Natural killer cell (primary cell): ENCODE measurements at regions not wholly inside any gene's neighbourhood (a gene's known extent, or its start where the extent isn't known, plus 50 kb on each side); places are given as distances from the start of the nearest gene placed in this dataset.
"Not testable (repeated sequence)": the region's sequence is repeated elsewhere in the genome, so short reads cannot be mapped to it uniquely, and the experiment has no call there.

Experiments used
- ATAC-seq, 3 donors: fragments of 150-1000 bp in 2 of 3; fragments of 200-7000 bp in 1 of 3; cut with Tn5 transposase; 1 replicate in 1 of 3; 2 replicates in 2 of 3; pipeline ENCODE4 v1.10.0; 2021; ENCODE audit warnings: mild to moderate bottlenecking in 2 of 3, moderate library complexity in 2 of 3
- DNase-seq, 2 donors: peaks; one replicate each; pipeline versions ENCODE4 v3.0.0 to v3.0.0-alpha.2; 2013 to 2021; ENCODE audit warnings: mixed read lengths in 1 of 2
- H3K27ac ChIP-seq: one replicate; pipeline ENCODE4 v1.5.1; 2013; ENCODE audit warnings: mild to moderate bottlenecking, low read length
- H3K27me3 ChIP-seq: one replicate; pipeline ENCODE4 v1.6.1; 2013; ENCODE audit warnings: low read length; ENCODE audit not compliant: control insufficient read depth, insufficient read depth
- H3K36me3 ChIP-seq: one replicate; pipeline ENCODE4 v1.6.1; 2013; ENCODE audit warnings: low read length; ENCODE audit not compliant: control insufficient read depth, insufficient read depth
- H3K4me1 ChIP-seq: one replicate; pipeline ENCODE4 v1.6.1; 2013; ENCODE audit warnings: low read length; ENCODE audit not compliant: control insufficient read depth, insufficient read depth
- H3K4me3 ChIP-seq: one replicate; pipeline ENCODE4 v1.5.1; 2013; ENCODE audit warnings: low read length
- H3K9me3 ChIP-seq: one replicate; pipeline ENCODE4 v1.6.1; 2013; ENCODE audit warnings: low read length; ENCODE audit not compliant: control insufficient read depth, insufficient read depth
- H3K27ac Mint-ChIP-seq, 2 donors: one replicate each; pipeline ENCODE4 v1.8.0; 2022; ENCODE audit warnings: mild to moderate bottlenecking in 2 of 2, mixed read lengths in 2 of 2, moderate library complexity in 1 of 2
- H3K27me3 Mint-ChIP-seq, 2 donors: one replicate each; pipeline ENCODE4 v1.8.0; 2022; ENCODE audit warnings: low read depth in 2 of 2, mixed read lengths in 2 of 2
- H3K36me3 Mint-ChIP-seq: one replicate; pipeline ENCODE4 v1.8.0; 2022; ENCODE audit warnings: mixed read lengths
- H3K4me1 Mint-ChIP-seq, 2 donors: one replicate each; pipeline ENCODE4 v1.8.0; 2022; ENCODE audit warnings: mixed read lengths in 2 of 2
- H3K4me3 Mint-ChIP-seq: one replicate; pipeline ENCODE4 v1.8.0; 2022; ENCODE audit warnings: mild to moderate bottlenecking, moderate library complexity, mixed read lengths
- H3K9me3 Mint-ChIP-seq, 2 donors: one replicate each; pipeline ENCODE4 v1.8.0; 2022; ENCODE audit warnings: mixed read lengths in 2 of 2
- WGBS: methylation state at CpG from one replicate; pipeline ENCODE4 v1.1.7; 2013; ENCODE audit warnings: missing lambda C conversion rate; ENCODE audit not compliant: insufficient coverage; 5-methylcytosine and 5-hydroxymethylcytosine counted together
- intact Hi-C: fragments of 100-400 bp; cut with micrococcal nuclease; formaldehyde crosslinking; loops from one replicate; pipeline ENCODE4 v1.14.2; 2022
- TF ChIP-seq, protein P1 (sequence below): fragments of 200-600 bp; IDR thresholded peaks from one replicate; pipeline ENCODE4 v1.8.0; 2022; ENCODE audit warnings: antibody characterized with exemption

DNA sequence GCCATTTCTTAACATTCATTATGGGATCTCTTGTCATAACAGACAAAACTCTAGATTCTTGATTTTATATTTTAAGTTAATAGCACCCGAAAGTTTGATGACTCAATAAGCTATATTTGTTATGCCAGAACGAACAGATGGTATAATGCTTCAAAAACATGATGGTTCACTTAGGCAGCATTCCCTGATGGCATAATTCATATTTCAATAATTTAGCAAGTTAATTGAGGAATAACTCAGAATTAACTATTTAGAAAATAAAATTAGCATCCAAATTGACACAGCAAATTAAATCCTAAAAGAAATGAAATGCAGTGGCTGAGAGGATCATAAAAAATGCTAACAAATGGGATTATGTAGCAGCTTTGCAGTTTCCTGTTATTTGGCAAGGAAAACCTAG lies 260.8 kb upstream of the MBL2 start:
- Histone ChIP-seq H3K4me1 (no peaks in the 10 kb centered on the region), H3K36me3 (no peaks in the 10 kb centered on the region), H3K4me3 (no peak overlapping the region), H3K27ac (no peak overlapping the region), H3K9me3 (no peaks in the 10 kb centered on the region), H3K27me3 (no peaks in the 10 kb centered on the region)
- no peak overlapping the region for H3K27ac Mint-ChIP-seq
- intact Hi-C loops: no loop called here
- WGBS: 76% methylated on average over 2 of the region's 2 CpGs
- TF ChIP-seq, protein P1, sequence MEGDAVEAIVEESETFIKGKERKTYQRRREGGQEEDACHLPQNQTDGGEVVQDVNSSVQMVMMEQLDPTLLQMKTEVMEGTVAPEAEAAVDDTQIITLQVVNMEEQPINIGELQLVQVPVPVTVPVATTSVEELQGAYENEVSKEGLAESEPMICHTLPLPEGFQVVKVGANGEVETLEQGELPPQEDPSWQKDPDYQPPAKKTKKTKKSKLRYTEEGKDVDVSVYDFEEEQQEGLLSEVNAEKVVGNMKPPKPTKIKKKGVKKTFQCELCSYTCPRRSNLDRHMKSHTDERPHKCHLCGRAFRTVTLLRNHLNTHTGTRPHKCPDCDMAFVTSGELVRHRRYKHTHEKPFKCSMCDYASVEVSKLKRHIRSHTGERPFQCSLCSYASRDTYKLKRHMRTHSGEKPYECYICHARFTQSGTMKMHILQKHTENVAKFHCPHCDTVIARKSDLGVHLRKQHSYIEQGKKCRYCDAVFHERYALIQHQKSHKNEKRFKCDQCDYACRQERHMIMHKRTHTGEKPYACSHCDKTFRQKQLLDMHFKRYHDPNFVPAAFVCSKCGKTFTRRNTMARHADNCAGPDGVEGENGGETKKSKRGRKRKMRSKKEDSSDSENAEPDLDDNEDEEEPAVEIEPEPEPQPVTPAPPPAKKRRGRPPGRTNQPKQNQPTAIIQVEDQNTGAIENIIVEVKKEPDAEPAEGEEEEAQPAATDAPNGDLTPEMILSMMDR: no peak
- H3K27me3 Mint-ChIP-seq: no peaks in the 10 kb centered on the region
- DNase-seq (no peak), ATAC-seq (no peak)
- no peaks in the 10 kb centered on the region for H3K36me3 Mint-ChIP-seq
- H3K4me3 Mint-ChIP-seq: no peak overlapping the region
- peaks cover 0 to 12% of the 10 kb centered on the region in 2 donors for H3K9me3 Mint-ChIP-seq
- peaks cover 0 to 6% of the 10 kb centered on the region in 2 donors for H3K4me1 Mint-ChIP-seq

DNA sequence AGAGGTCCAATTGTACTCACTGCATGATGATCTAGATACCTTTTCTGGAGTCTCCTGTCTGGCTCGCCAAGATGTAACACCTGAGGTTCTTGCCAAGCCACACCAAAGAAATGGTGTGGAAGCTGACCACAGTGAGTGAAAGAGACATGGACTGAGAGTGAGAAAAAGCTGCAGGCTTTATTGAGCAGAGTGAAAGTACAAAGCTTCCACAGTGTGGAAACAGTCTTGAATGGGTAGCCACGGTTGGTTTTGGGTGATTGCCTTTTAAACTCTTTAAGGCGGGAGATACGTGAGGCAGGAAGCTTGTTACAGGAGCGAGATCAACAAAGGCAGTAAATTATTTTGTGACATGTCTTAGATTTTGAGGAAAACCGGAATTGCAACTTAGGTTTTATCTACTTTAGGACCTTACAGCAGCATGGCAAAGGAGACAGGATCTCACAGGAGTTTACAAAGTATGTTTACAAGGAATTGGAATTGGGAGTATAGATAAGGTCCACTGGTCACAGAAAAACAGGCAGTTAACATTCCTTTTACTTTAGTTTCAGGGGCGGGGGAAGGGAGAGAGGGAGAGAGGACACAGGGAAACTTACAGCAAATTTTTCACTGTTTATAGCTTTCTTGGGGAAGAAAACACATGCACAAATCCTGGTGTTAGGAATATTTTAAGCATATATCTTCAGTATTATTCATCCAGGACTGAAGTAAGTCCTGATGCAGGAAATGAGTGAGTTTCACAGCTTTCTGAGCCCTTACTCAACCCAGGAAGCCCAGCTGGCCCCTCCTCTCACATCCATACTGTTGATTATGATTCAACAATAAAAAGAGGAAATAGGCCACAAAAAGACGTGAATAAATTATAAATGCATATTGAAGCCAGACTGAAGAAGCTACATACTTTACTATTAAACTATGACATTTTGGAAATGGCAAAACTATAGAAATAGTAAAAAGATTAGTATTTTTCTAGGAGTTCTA lies 257.6 kb upstream of the MBL2 start:
- H3K27me3 ChIP-seq, H3K27ac ChIP-seq, intact Hi-C loops, H3K4me1 ChIP-seq, H3K9me3 ChIP-seq, H3K27ac Mint-ChIP-seq, H3K36me3 ChIP-seq, DNase-seq, H3K4me3 ChIP-seq, H3K27me3 Mint-ChIP-seq, H3K4me3 Mint-ChIP-seq, H3K36me3 Mint-ChIP-seq, ATAC-seq, H3K4me1 Mint-ChIP-seq: not testable (repeated sequence)
- 33% methylated on average over 7 of the region's 8 CpGs for WGBS
- peaks cover 0 to 12% of the 10 kb centered on the region in 2 donors for H3K9me3 Mint-ChIP-seq

DNA sequence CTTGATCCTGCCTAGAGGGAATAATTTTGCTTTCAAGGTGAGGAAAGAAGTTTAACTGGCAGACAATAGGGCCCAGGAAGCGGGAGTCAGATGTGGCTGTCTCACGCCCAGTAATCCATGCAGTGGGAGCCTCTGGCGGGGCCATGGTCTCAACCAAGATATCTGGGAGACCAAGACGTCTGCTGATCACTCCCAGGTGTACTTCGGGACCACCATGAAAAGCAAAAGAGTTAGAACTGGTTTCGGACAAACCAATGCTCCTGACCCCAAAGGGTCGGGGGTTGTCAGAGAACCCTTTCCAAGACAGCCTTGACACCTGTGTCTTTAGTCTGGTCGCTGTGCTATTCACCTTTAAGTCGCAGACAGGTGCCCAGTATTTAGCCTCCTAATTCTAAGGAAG lies 256.9 kb upstream of the MBL2 start:
- no peak overlapping the region for H3K27ac Mint-ChIP-seq
- intact Hi-C loops: no loop called here
- H3K36me3 ChIP-seq: no peaks in the 10 kb centered on the region
- H3K9me3 Mint-ChIP-seq: peaks cover 0 to 12% of the 10 kb centered on the region in 2 donors
- no peaks in the 10 kb centered on the region for H3K27me3 Mint-ChIP-seq
- TF ChIP-seq, protein P1: no peak
- WGBS: 88% methylated on average over 9 of the region's 9 CpGs
- H3K4me3 ChIP-seq: no peak overlapping the region
- no peak overlapping the region for H3K4me3 Mint-ChIP-seq
- H3K27me3 ChIP-seq: no peaks in the 10 kb centered on the region
- H3K9me3 ChIP-seq: no peaks in the 10 kb centered on the region
- no peak overlapping the region for H3K27ac ChIP-seq
- DNase-seq: no peak
- H3K4me1 ChIP-seq: no peaks in the 10 kb centered on the region
- no peak for ATAC-seq
- peaks cover 4 to 11% of the 10 kb centered on the region in 2 donors for H3K4me1 Mint-ChIP-seq
- H3K36me3 Mint-ChIP-seq: no peaks in the 10 kb centered on the region

DNA sequence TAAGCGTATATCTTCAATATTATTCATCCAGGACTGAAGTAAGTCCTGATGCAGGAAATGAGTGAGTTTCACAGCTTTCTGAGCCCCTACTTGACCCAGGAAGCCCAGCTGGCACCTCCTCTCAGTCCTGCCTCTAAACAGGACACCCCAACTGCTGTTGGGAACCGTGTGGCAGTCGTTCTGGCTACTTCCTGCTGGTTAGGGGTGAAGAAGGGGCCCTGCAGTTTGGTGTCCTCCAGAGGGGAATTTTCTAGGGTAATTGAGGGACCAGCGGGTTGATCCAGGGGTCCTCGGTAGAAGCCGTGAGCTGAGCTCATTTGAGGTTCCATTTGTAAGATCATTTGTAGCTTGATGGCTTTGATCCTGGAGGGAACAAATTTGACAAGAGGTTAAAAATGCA lies 253.2 kb upstream of the MBL2 start:
- WGBS: 64% methylated on average over 5 of the region's 6 CpGs
- ATAC-seq: not testable (repeated sequence)
- peaks cover 4 to 11% of the 10 kb centered on the region in 2 donors for H3K4me1 Mint-ChIP-seq

More for the DNA sequence above, 253.2 kb upstream of the MBL2 start:
- H3K27me3 Mint-ChIP-seq, H3K27ac Mint-ChIP-seq, intact Hi-C loops, H3K27ac ChIP-seq, H3K4me3 ChIP-seq, H3K27me3 ChIP-seq, H3K36me3 Mint-ChIP-seq, H3K36me3 ChIP-seq, DNase-seq, H3K4me3 Mint-ChIP-seq, H3K4me1 ChIP-seq, H3K9me3 ChIP-seq: not testable (repeated sequence)
- peaks cover 5 to 15% of the 10 kb centered on the region in 2 donors for H3K9me3 Mint-ChIP-seq
